ENCODE measurements at regions not wholly inside any gene's neighbourhood (a gene's known extent, or its start where the extent isn't known, plus 50 kb on each side); places are given as distances from the start of the nearest gene placed in this dataset.

GRCh38 chr7:17497549-17498167, 199.2 kb downstream of the AHR start:
- H3K4me3 ChIP-seq (ENCODE audit: low read depth, low read length), result no peak overlapping the region
- TF ChIP-seq CTCF (IDR thresholded peaks at IDR 0.05; ENCODE audit: control insufficient read depth, extremely low read depth, insufficient read depth), result no peak
- no peak for DNase-seq (ENCODE audit: low read depth)

GRCh38 chr7:17498230-17498629, 199.8 kb downstream of the AHR start:
- no peak for DNase-seq (ENCODE audit: low read depth)
- no peak overlapping the region for H3K4me3 ChIP-seq (ENCODE audit: low read depth, low read length)
- no peak for TF ChIP-seq CTCF (IDR thresholded peaks at IDR 0.05; ENCODE audit: control insufficient read depth, extremely low read depth, insufficient read depth)

- H3K4me3 ChIP-seq (ENCODE audit: low read depth, low read length), result no peak overlapping the region
- no peak for TF ChIP-seq CTCF (IDR thresholded peaks at IDR 0.05; ENCODE audit: control insufficient read depth, extremely low read depth, insufficient read depth)
- DNase-seq (ENCODE audit: low read depth), result no peak
Measured at GRCh38 chr7:17500736-17501135, 202.3 kb downstream of the AHR start.

GRCh38 chr7:17501441-17502212, 203.2 kb downstream of the AHR start:
- no peak overlapping the region for H3K4me3 ChIP-seq (ENCODE audit: low read depth, low read length)
- no peak for DNase-seq (ENCODE audit: low read depth)
- no peak for TF ChIP-seq CTCF (IDR thresholded peaks at IDR 0.05; ENCODE audit: control insufficient read depth, extremely low read depth, insufficient read depth)

GRCh38 chr7:17502213-17503060, 204.0 kb downstream of the AHR start:
- TF ChIP-seq CTCF (IDR thresholded peaks at IDR 0.05; ENCODE audit: control insufficient read depth, extremely low read depth, insufficient read depth), result no peak
- no peak for DNase-seq (ENCODE audit: low read depth)
- no peak overlapping the region for H3K4me3 ChIP-seq (ENCODE audit: low read depth, low read length)

- no peak for DNase-seq (ENCODE audit: low read depth)
- no peak overlapping the region for H3K4me3 ChIP-seq (ENCODE audit: low read depth, low read length)
- TF ChIP-seq CTCF (IDR thresholded peaks at IDR 0.05; ENCODE audit: control insufficient read depth, extremely low read depth, insufficient read depth), result no peak
Measured at GRCh38 chr7:17506095-17506494, 207.6 kb downstream of the AHR start.
